HCT116 (cell line): ENCODE measurements at regions not wholly inside any gene's neighbourhood (a gene's known extent, or its start where the extent isn't known, plus 50 kb on each side); places are given as distances from the start of the nearest gene placed in this dataset.

Source experiments
- ATAC-seq: fragments of 200-7000 bp; cut with Tn5 transposase; 2 replicates; pipeline ENCODE4 v1.9.1; 2020; ENCODE audit warnings: mild to moderate bottlenecking, moderate library complexity
- BruUV-seq: library from RNA; stranded (reverse); fragments of 400-500 nt; replicated peaks from 2 replicates; lab custom pipeline; 2021; lab: Mats Ljungman, UMichigan
- CTCF ChIA-PET: fragments of 300-600 bp; sonication (Branson Sonifier 250); formaldehyde crosslinking; loops from one replicate; lab custom pipeline; 2021; ENCODE audit warnings: antibody characterized with exemption; lab: Charles Lee
- POLR2A ChIA-PET: fragments of 300-600, 350-600 bp; sonication (Branson Sonifier 250); formaldehyde crosslinking; loops from one replicate; lab custom pipeline; 2021; ENCODE audit warnings: antibody characterized with exemption; lab: Charles Lee
- RAD21 ChIA-PET, 2 experiments: fragments of 300-600 bp; sonication (Branson Sonifier 250); formaldehyde crosslinking; loops; one replicate each; lab custom pipeline; 2023; ENCODE audit warnings: low total read pairs in 2 of 2; ENCODE audit not compliant: uncharacterized antibody in 2 of 2, unreplicated experiment in 2 of 2, low non-redundant PET in 1 of 2; lab: Charles Lee
- DNase-seq: peaks from one replicate; pipeline ENCODE4 v3.0.0-alpha.2; 2010; ENCODE audit warnings: low read depth, low spot score
- H2AFZ ChIP-seq: fragments of 200-600 bp; shearing (Covaris generic), sonication (generic); 2 replicates; pipeline ENCODE4 v1.6.1; 2017; ENCODE audit warnings: low read depth, mixed run types, mixed read lengths, antibody characterized with exemption, low read length; ENCODE audit not compliant: poor library complexity, severe bottlenecking
- H3K27ac ChIP-seq: 2 replicates; pipeline ENCODE4 v1.5.1; 2012; ENCODE audit warnings: low read depth, low read length
- H3K27me3 ChIP-seq: fragments of 200-600 bp; sonication (generic); 2 replicates; pipeline ENCODE4 v1.6.1; 2016; ENCODE audit warnings: mixed run types, low read length, mixed read lengths; ENCODE audit not compliant: insufficient read depth
- H3K36me3 ChIP-seq, 2 experiments: fragments of 200-500 bp in 1 of 2; fragments of 200-600 bp in 1 of 2; sonication (Bioruptor generic) in 1 of 2; sonication (generic) in 1 of 2; 2 replicates each; pipeline versions ENCODE4 v1.5.1 to v1.6.1; 2014 to 2016; ENCODE audit warnings: low read length in 2 of 2, inconsistent platforms in 1 of 2, mixed read lengths in 1 of 2, mixed run types in 1 of 2; ENCODE audit not compliant: insufficient read depth in 2 of 2, control insufficient read depth in 1 of 2
- H3K4me1 ChIP-seq, 2 experiments: fragments of 200-600 bp in 1 of 2; sonication (generic) in 1 of 2; 2 replicates each; pipeline versions ENCODE4 v1.5.1 to v1.6.1; 2012 to 2017; ENCODE audit warnings: low read length in 2 of 2, inconsistent platforms in 1 of 2, mild to moderate bottlenecking in 1 of 2, mixed read lengths in 1 of 2, mixed run types in 1 of 2, moderate library complexity in 1 of 2; ENCODE audit not compliant: insufficient read depth in 2 of 2, control insufficient read depth in 1 of 2
- H3K4me2 ChIP-seq: fragments of 200-600 bp; sonication (generic); 2 replicates; pipeline ENCODE4 v1.6.1; 2017; ENCODE audit warnings: mixed run types, low read length, mixed read lengths
- H3K4me3 ChIP-seq, 2 experiments: fragments of 200-600 bp in 1 of 2; sonication (generic) in 1 of 2; replicated peaks in 1 of 2; 2 replicates each; pipeline ENCODE4 v1.5.1; 2011 to 2016; ENCODE audit warnings: low read length in 2 of 2, control low read depth in 1 of 2, low read depth in 1 of 2, mild to moderate bottlenecking in 1 of 2, mixed read lengths in 1 of 2, mixed run types in 1 of 2
- H3K79me2 ChIP-seq: fragments of 200-600 bp; sonication (generic); 2 replicates; pipeline ENCODE4 v1.6.1; 2017; ENCODE audit warnings: mild to moderate bottlenecking, mixed run types, low read length, moderate library complexity, mixed read lengths; ENCODE audit not compliant: insufficient read depth
- H3K9ac ChIP-seq: fragments of 200-600 bp; sonication (generic); 2 replicates; pipeline ENCODE4 v1.6.1; 2016; ENCODE audit warnings: low read length, mixed read lengths
- H3K9me2 ChIP-seq: fragments of 200-600 bp; sonication (generic), shearing (Covaris generic); 2 replicates; pipeline ENCODE4 v1.6.1; 2017; ENCODE audit warnings: mixed run types, mild to moderate bottlenecking, moderate library complexity; ENCODE audit not compliant: insufficient read depth
- H3K9me3 ChIP-seq, 2 experiments: fragments of 200-500 bp in 1 of 2; fragments of 200-600 bp in 1 of 2; sonication (Bioruptor generic) in 1 of 2; sonication (generic) in 1 of 2; 2 replicates each; pipeline ENCODE4 v1.6.1; 2014 to 2017; ENCODE audit warnings: low read length in 2 of 2, mixed read lengths in 2 of 2, inconsistent platforms in 1 of 2, low read depth in 1 of 2, mild to moderate bottlenecking in 1 of 2, mixed run types in 1 of 2, moderate library complexity in 1 of 2; ENCODE audit not compliant: control insufficient read depth in 1 of 2, insufficient read depth in 1 of 2
- H4K20me1 ChIP-seq: fragments of 200-600 bp; sonication (generic), shearing (Covaris generic); 2 replicates; pipeline ENCODE4 v1.6.1; 2017; ENCODE audit warnings: mixed run types, mild to moderate bottlenecking, moderate library complexity; ENCODE audit not compliant: insufficient read depth
- EGR1 ChIP-seq: IDR thresholded peaks from 2 replicates; pipeline ENCODE4 v1.6.1; 2012; ENCODE audit warnings: low read depth
- ELF1 ChIP-seq: IDR thresholded peaks from 2 replicates; pipeline ENCODE4 v1.6.1; 2012; ENCODE audit warnings: low read depth, borderline replicate concordance
- EZH2 ChIP-seq: fragments of 200-600 bp; sonication (generic); IDR thresholded peaks from 2 replicates; pipeline ENCODE4 v1.6.1; 2017; ENCODE audit warnings: antibody characterized with exemption, mixed run types
- EZH2phosphoT487 ChIP-seq: fragments of 200-600 bp; IDR thresholded peaks from 2 replicates; pipeline ENCODE4 v1.6.1; 2018; ENCODE audit warnings: antibody characterized with exemption, borderline replicate concordance
- JUND ChIP-seq: IDR thresholded peaks from 2 replicates; pipeline ENCODE4 v1.6.1; 2012
- POLR2AphosphoS5 ChIP-seq: IDR thresholded peaks from 2 replicates; pipeline ENCODE4 v1.6.1; 2011; ENCODE audit warnings: mild to moderate bottlenecking, low read depth, low read length, moderate library complexity
- RAD21 ChIP-seq: IDR thresholded peaks from 2 replicates; pipeline ENCODE4 v1.6.1; 2012; ENCODE audit warnings: low read depth, mild to moderate bottlenecking
- SRF ChIP-seq: IDR thresholded peaks from 2 replicates; pipeline ENCODE4 v1.6.1; 2012; ENCODE audit warnings: low read depth
- TCF7L2 ChIP-seq: IDR thresholded peaks from 2 replicates; pipeline ENCODE4 v1.7.0; 2011; ENCODE audit warnings: borderline replicate concordance, inconsistent platforms; ENCODE audit not compliant: insufficient read depth, insufficient read length; ENCODE audit errors: extremely low read depth
- YY1 ChIP-seq: IDR thresholded peaks from 2 replicates; pipeline ENCODE4 v1.6.1; 2011; ENCODE audit warnings: low read length, low read depth, moderate library complexity, mild to moderate bottlenecking; ENCODE audit not compliant: insufficient replicate concordance; ENCODE audit errors: extremely low read depth
- ZFX ChIP-seq: fragments of 450-650 bp; IDR thresholded peaks from 2 replicates; pipeline ENCODE4 v1.6.1; 2017
- ZNF274 ChIP-seq: fragments of 200-500 bp; sonication (Bioruptor generic); IDR thresholded peaks from 2 replicates; pipeline ENCODE4 v1.6.1; 2014; ENCODE audit warnings: mild to moderate bottlenecking, low read depth, low read length, inconsistent platforms
- intact Hi-C: fragments of 100-400 bp; cut with micrococcal nuclease; formaldehyde crosslinking; loops from 2 replicates; pipeline ENCODE4 v1.10.0; 2022
- TF ChIP-seq, protein P1 (sequence below): IDR thresholded peaks from 2 replicates; pipeline ENCODE4 v1.6.1; 2012; ENCODE audit warnings: low read depth

DNA sequence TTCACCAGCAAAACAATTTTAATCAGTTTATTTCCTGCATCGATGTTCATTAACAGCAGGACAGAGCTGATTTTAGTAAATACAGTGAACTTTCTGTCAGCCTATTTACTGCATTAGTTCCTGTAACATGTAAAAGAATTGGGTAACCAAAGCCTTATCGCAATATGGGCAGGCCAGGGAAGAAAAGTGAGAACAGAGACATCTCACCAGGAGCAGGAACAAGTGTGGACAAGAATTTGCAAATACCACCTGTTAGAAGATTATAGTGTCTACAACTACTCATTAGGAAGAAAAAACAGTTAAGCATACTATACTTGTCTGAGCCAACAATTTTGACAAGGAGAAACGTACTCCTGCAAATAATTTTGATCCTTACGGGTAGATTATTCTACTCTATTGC is 1293.9 kb downstream of the PLA2G4A start:
- no peaks in the 10 kb centered on the region for H3K27me3 ChIP-seq
- TF ChIP-seq EZH2phosphoT487 (no peak), YY1 (no peak), POLR2AphosphoS5 (no peak), ELF1 (no peak), ZFX (no peak), RAD21 (no peak), TCF7L2 (no peak), EZH2 (no peak), EGR1 (no peak), SRF (no peak), ZNF274 (no peak), JUND (no peak)
- TF ChIP-seq, protein P1, sequence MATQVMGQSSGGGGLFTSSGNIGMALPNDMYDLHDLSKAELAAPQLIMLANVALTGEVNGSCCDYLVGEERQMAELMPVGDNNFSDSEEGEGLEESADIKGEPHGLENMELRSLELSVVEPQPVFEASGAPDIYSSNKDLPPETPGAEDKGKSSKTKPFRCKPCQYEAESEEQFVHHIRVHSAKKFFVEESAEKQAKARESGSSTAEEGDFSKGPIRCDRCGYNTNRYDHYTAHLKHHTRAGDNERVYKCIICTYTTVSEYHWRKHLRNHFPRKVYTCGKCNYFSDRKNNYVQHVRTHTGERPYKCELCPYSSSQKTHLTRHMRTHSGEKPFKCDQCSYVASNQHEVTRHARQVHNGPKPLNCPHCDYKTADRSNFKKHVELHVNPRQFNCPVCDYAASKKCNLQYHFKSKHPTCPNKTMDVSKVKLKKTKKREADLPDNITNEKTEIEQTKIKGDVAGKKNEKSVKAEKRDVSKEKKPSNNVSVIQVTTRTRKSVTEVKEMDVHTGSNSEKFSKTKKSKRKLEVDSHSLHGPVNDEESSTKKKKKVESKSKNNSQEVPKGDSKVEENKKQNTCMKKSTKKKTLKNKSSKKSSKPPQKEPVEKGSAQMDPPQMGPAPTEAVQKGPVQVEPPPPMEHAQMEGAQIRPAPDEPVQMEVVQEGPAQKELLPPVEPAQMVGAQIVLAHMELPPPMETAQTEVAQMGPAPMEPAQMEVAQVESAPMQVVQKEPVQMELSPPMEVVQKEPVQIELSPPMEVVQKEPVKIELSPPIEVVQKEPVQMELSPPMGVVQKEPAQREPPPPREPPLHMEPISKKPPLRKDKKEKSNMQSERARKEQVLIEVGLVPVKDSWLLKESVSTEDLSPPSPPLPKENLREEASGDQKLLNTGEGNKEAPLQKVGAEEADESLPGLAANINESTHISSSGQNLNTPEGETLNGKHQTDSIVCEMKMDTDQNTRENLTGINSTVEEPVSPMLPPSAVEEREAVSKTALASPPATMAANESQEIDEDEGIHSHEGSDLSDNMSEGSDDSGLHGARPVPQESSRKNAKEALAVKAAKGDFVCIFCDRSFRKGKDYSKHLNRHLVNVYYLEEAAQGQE, result no peak
- TF ChIP-seq, all 23 proteins: peak for 0
- RAD21 ChIA-PET, result no interaction called here
- no peak overlapping the region for H2AFZ ChIP-seq
- no peak for ATAC-seq
- no peaks in the 10 kb centered on the region for H3K36me3 ChIP-seq
- H3K4me1 ChIP-seq, result no peaks in the 10 kb centered on the region
- H3K27ac ChIP-seq, result no peak overlapping the region
- CTCF ChIA-PET, result no interaction called here
- no TSS peak for BruUV-seq
- no peak for DNase-seq
- H3K4me2 ChIP-seq, result no peak overlapping the region
- intact Hi-C loops, result no loop called here
- H3K9me3 ChIP-seq, result no peaks in the 10 kb centered on the region
- no peak overlapping the region for H3K4me3 ChIP-seq
- H3K79me2 ChIP-seq, result no peaks in the 10 kb centered on the region
- H4K20me1 ChIP-seq, result no peaks in the 10 kb centered on the region
- no peaks in the 10 kb centered on the region for H3K9me2 ChIP-seq
- POLR2A ChIA-PET, result no interaction called here
- H3K9ac ChIP-seq, result no peak overlapping the region
